GM12891 (cell line): ENCODE measurements at regions not wholly inside any gene's neighbourhood (a gene's known extent, or its start where the extent isn't known, plus 50 kb on each side); places are given as distances from the start of the nearest gene placed in this dataset.

ENCODE experiments used
- DNase-seq: peaks from one replicate; pipeline ENCODE4 v3.0.0; 2011; ENCODE audit warnings: low spot score; ENCODE audit not compliant: insufficient read length
- FAIRE-seq: peaks from 2 replicates; lab custom pipeline; 2011; peaks lifted over from hg19 to GRCh38; lab: Jason Lieb, UNC
- PAX5 ChIP-seq: IDR thresholded peaks from 2 replicates; pipeline ENCODE4 v1.6.1; 2011; ENCODE audit warnings: low read length, moderate library complexity, mild to moderate bottlenecking; ENCODE audit not compliant: insufficient read depth, severe bottlenecking
- POLR2A ChIP-seq: IDR thresholded peaks from 2 replicates; pipeline ENCODE4 v1.6.1; 2011; ENCODE audit warnings: low read depth, low read length, control low read depth
- POLR2AphosphoS5 ChIP-seq: IDR thresholded peaks from 2 replicates; pipeline ENCODE4 v1.6.1; 2011; ENCODE audit warnings: low read depth, low read length, control low read depth
- POU2F2 ChIP-seq: IDR thresholded peaks from 2 replicates; pipeline ENCODE4 v1.6.1; 2011; ENCODE audit warnings: low read depth, mild to moderate bottlenecking, control low read depth, low read length, moderate library complexity
- SPI1 ChIP-seq: IDR thresholded peaks from 2 replicates; pipeline ENCODE4 v1.6.1; 2011; ENCODE audit warnings: low read depth, low read length, control low read depth
- TAF1 ChIP-seq: IDR thresholded peaks from 2 replicates; pipeline ENCODE4 v1.6.1; 2011; ENCODE audit warnings: low read depth, low read length, control low read depth

DNA sequence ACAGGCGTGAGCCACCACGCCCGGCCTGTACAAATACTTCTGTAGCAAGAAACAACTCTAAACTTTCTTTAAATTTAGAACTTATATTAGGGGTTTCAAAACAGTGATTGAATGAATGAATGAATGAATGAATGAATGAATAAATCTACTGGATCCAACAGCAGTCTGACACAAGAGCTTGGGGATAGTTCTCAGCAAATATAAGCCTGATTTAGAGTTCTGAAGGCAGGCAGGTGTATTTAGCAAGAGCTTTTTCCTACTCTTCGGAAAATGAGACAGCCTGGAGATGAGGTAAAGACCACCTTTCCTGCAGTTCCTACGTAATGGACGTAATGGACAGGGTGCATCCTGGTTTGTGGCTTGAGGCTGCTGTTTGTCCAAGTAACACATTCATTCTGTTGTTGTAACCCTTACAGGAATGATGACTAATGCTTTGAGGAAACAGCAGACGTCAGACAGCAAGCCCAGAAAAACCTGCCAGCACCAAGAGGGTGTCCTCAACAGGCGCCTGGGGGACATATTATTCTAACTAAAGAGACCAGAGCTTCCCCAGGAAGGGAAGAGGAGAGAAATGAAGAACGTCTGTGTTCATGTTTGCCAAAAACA is 277.4 kb upstream of the SOX5 start:
- TF ChIP-seq POLR2A = no peak
- TF ChIP-seq POLR2AphosphoS5 = no peak
- no peak for TF ChIP-seq SPI1
- TF ChIP-seq PAX5 = no peak
- TF ChIP-seq POU2F2 = no peak
- no peak for TF ChIP-seq TAF1
- FAIRE-seq = no peak
- no peak for DNase-seq

DNA sequence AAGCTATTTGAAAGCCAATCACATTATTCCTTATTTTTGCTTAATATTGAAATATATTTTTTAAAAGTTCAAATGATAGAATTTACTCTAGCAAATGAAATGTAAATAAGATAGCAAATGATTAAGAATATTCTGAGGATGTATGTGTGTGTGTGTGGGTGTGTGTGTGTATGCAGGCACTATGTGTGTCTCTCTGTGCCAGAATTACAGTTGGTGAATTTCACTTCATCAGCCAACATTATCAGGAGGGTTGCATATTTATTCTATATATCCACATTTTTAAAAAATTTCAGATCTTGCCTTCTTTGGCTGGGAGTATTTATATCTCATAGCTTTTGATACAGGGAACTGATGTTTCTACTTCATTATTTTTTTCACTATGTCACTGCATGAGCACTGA is 274.9 kb upstream of the SOX5 start:
- TF ChIP-seq POU2F2 (no peak), PAX5 (no peak), SPI1 (no peak), TAF1 (no peak), POLR2AphosphoS5 (no peak), POLR2A (no peak)
- FAIRE-seq (no peak), DNase-seq (no peak)

DNA sequence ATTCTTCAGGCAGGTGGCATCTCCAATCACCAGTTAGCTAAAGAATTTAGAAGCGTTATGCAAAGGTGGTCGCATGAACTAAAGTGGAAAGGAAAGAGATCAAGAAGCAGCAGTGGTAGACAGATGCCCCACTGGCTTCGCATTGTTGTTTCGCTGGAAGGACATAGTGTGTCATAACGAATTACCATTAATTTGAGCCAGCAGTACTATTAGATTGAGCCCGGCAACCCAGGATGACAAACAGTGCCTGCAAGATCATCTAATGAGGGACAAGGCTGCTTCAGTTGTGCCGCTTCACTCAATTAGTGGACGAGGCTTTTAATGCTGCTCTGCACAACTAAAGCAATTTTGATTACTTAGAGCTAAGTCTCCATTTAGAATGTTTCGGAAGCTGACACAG is 274.5 kb upstream of the SOX5 start:
- FAIRE-seq = no peak
- TF ChIP-seq SPI1 (no peak), TAF1 (no peak), POU2F2 (no peak), POLR2A (no peak), PAX5 (no peak), POLR2AphosphoS5 (no peak)
- no peak for DNase-seq

DNA sequence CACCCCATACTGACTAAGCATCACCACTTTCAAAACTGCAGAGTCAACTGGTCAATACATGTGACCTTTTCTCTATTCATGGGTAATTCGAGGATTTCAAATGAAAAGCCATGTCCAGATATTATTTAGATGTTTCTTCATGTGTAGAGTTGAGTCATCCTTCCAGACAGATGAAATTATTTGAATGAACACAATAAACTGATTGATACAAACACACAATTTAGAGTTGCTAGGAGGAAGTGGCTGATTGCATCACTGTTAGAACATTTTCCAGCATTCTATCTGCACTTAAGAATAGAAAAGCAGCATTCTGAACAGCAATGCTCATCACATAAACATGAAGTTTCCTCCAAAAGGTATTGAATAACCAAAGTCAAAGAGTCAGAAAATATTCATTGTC is 273.5 kb upstream of the SOX5 start:
- DNase-seq (no peak), FAIRE-seq (no peak)
- TF ChIP-seq POU2F2 (no peak), TAF1 (no peak), POLR2AphosphoS5 (no peak), PAX5 (no peak), POLR2A (no peak), SPI1 (no peak)

DNA sequence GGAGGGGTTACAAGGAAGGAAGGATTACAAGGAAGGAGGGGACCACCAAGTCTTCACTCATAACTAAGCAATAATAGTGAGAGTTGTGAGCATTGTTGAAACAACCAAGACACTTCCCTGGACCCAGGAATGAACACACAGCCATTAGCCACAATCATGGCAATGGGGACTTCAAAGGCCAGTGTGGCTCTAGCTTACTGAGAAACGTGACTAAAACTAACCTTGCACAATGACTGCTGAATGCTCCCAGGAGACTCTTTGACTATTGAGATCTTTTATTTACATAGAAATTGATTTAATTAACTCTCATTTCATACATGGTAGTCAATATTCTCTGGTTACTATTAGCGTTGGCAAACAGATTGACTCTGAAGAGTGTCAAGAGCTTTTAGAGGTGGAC is 263.0 kb upstream of the SOX5 start:
- TF ChIP-seq PAX5 = no peak
- no peak for TF ChIP-seq POLR2A
- TF ChIP-seq TAF1 = no peak
- no peak for TF ChIP-seq POLR2AphosphoS5
- no peak for TF ChIP-seq SPI1
- no peak for TF ChIP-seq POU2F2
- FAIRE-seq (no peak), DNase-seq (no peak)

DNA sequence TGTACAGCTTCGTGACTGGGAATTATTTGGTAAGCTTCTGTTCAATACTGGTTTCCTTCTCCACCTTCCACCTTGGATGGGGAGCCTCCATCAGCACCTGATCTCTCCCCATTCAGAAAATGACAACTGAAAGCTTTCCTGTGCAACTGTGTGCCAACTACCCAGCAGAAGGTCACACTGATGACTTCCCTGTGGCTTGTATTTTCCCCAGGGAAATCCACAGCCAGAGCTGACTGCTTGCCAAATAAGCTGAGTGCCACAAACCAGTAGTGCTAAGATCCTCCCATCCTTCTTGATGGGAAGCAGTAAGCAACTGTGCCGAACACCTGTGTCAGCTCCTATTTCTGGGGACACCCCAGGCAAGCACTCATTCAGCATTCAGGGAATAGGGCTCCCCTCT is 257.2 kb upstream of the SOX5 start:
- no peak for TF ChIP-seq SPI1
- TF ChIP-seq POLR2AphosphoS5 = no peak
- no peak for TF ChIP-seq TAF1
- TF ChIP-seq PAX5 = no peak
- no peak for TF ChIP-seq POLR2A
- no peak for TF ChIP-seq POU2F2
- DNase-seq (no peak), FAIRE-seq (no peak)

DNA sequence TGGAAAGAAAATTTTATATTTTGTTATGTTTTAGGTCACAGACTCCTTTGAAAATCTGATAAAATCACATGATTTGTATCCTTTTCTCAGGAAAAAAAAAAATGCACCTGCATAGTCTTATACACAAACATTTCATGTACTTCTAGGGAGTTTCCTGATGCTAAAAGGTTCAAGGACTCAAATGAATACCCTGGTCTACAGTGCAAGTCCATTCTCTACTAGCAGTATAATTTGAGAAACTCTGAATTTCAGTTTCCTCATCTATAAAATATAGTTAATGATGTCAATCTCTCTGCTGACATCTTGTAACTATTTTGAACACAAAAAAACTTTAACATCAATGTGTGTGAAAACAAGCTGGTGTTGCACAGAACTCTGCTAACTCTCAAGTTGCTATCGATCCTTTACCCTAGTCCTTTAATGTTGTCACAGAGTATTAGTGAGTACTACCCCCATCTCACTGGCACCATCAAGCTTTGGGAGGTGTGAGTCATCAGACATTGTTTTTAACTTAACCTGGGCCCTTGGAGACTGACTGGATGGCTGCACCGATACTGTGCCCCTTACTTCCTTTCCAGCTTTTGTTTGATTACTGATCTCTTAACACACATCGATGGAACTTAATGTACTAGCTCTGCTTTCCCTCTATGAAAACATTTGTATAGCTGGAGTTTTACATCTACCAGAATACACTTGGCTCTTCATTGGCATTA is 251.9 kb upstream of the SOX5 start:
- FAIRE-seq = no peak
- DNase-seq = no peak
- TF ChIP-seq POU2F2 (no peak), PAX5 (no peak), SPI1 (no peak), TAF1 (no peak), POLR2A (no peak), POLR2AphosphoS5 (no peak)

DNA sequence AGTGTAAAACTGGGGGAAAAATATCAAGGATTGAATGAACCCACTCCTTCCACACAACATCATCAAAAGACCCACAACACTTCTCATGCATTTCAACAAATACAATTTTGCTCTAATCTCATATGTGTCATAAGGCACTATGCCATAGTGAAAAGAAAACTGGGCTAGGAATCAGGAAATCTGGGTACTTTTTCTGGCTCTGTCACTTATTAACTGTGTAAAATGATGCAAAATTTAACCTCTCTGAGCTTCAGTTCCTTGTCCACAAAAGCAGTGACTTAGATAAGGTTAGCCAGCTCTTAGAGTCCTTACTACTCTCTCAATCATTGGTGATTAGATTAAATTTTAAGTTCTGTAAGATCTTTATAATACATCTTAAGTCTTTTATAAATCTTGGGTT is 250.5 kb upstream of the SOX5 start:
- FAIRE-seq (no peak), DNase-seq (no peak)
- no peak for TF ChIP-seq POLR2A
- no peak for TF ChIP-seq TAF1
- no peak for TF ChIP-seq POU2F2

DNA sequence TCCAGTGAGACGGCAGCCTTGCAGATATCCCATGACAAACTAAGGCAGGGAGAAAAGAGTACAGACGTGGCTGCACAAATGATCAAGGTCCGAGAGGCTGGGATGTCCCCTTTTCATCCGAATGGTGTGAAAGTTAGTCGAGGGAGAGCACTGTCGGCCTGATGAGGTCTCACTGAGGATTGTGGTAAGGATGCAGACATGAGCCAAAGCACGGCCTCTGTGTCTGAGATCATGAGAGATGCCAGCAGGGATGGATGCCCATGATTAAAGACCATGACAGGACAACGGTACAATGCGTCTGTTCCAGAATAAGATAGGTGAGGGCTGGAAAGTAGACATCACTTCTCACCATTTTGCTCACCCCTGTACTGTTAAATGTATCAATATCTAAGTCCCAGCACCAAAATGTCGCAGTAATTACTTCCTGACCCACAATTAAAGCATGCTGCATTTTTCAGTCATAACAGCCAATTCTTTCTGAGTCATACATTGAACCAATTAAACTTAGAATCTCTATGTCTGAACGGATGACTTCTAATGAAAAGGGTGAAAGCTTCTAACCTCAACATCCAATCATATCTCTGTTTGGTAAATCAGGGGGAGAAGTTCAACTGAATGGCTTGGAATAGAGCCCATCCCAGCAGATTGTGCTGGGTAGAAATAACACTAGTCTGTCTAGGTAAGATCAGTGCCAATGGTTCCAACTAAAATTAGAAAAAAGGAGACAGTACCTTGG is 249.6 kb upstream of the SOX5 start:
- no peak for DNase-seq
- no peak for FAIRE-seq
- TF ChIP-seq TAF1 = no peak
- TF ChIP-seq POLR2A = no peak
- TF ChIP-seq POU2F2 = no peak
- no peak for TF ChIP-seq SPI1
- TF ChIP-seq PAX5 = no peak
- no peak for TF ChIP-seq POLR2AphosphoS5
